Subcutaneous abdominal adipose tissue (tissue), 5 donors: ENCODE measurements at regions not wholly inside any gene's neighbourhood (a gene's known extent, or its start where the extent isn't known, plus 50 kb on each side); places are given as distances from the start of the nearest gene placed in this dataset.

Experiments used
- H3K27ac ChIP-seq: one replicate; pipeline ENCODE4 v1.7.0; 2013; ENCODE audit warnings: low read depth, mild to moderate bottlenecking, inconsistent platforms, low read length, moderate library complexity
- H3K27me3 ChIP-seq, 5 donors: one replicate each; pipeline ENCODE4 v1.7.0; 2013; ENCODE audit warnings: low read length in 5 of 5, inconsistent platforms in 1 of 5; ENCODE audit not compliant: control insufficient read depth in 5 of 5, insufficient read depth in 4 of 5
- H3K36me3 ChIP-seq, 5 donors: one replicate each; pipeline ENCODE4 v1.7.0; 2013; ENCODE audit warnings: low read length in 5 of 5; ENCODE audit not compliant: control insufficient read depth in 5 of 5, insufficient read depth in 5 of 5
- H3K4me1 ChIP-seq, 5 donors: one replicate each; pipeline ENCODE4 v1.7.0; 2013; ENCODE audit warnings: low read length in 5 of 5, mild to moderate bottlenecking in 3 of 5, moderate library complexity in 1 of 5; ENCODE audit not compliant: control insufficient read depth in 5 of 5, insufficient read depth in 5 of 5
- H3K4me3 ChIP-seq, 5 donors: one replicate each; pipeline ENCODE4 v1.7.0; 2013; ENCODE audit warnings: low read length in 5 of 5, low read depth in 1 of 5
- H3K9ac ChIP-seq, 5 donors: one replicate each; pipeline ENCODE4 v1.7.0; 2013; ENCODE audit warnings: low read length in 5 of 5, mild to moderate bottlenecking in 4 of 5, moderate library complexity in 3 of 5
- H3K9me3 ChIP-seq, 5 donors: one replicate each; pipeline ENCODE4 v1.7.0; 2013; ENCODE audit warnings: low read length in 5 of 5; ENCODE audit not compliant: control insufficient read depth in 5 of 5
- donor health status: healthy.
- donor health status: healthy.
- donor health status: healthy.
- donor health status: healthy.
- donor health status: healthy.

GRCh38 chr18:67612281-67612680, 95.8 kb upstream of the DSEL start:
- Histone ChIP-seq H3K36me3 (no peaks in the 10 kb centered on the region), H3K4me1 (peaks cover 0 to 3% (median 0%) of the 10 kb centered on the region in 5 donors), H3K9me3 (no peaks in the 10 kb centered on the region), H3K27ac (no peak overlapping the region), H3K4me3 (no peak overlapping the region), H3K27me3 (no peaks in the 10 kb centered on the region), H3K9ac (no peak overlapping the region)

GRCh38 chr18:67608615-67609273, 92.2 kb upstream of the DSEL start:
- no peak overlapping the region for H3K4me3 ChIP-seq
- H3K9ac ChIP-seq = no peak overlapping the region
- H3K4me1 ChIP-seq = peaks cover 0 to 3% (median 0%) of the 10 kb centered on the region in 5 donors
- no peaks in the 10 kb centered on the region for H3K9me3 ChIP-seq
- no peak overlapping the region for H3K27ac ChIP-seq
- H3K36me3 ChIP-seq = no peaks in the 10 kb centered on the region
- no peaks in the 10 kb centered on the region for H3K27me3 ChIP-seq

- no peaks in the 10 kb centered on the region for H3K27me3 ChIP-seq
- H3K9me3 ChIP-seq = no peaks in the 10 kb centered on the region
- no peak overlapping the region for H3K4me3 ChIP-seq
- H3K27ac ChIP-seq = no peak overlapping the region
- peaks cover 0 to 3% (median 0%) of the 10 kb centered on the region in 5 donors for H3K4me1 ChIP-seq
- H3K9ac ChIP-seq = no peak overlapping the region
- H3K36me3 ChIP-seq = no peaks in the 10 kb centered on the region
These were observed 91.7 kb upstream of the DSEL start for GRCh38 chr18:67608191-67608590.

- H3K4me1 ChIP-seq = peaks cover 0 to 10% (median 0%) of the 10 kb centered on the region in 5 donors
- H3K27ac ChIP-seq = no peak overlapping the region
- no peak overlapping the region for H3K4me3 ChIP-seq
- H3K9ac ChIP-seq = no peak overlapping the region
- peaks cover 0 to 4% (median 0%) of the 10 kb centered on the region in 5 donors for H3K9me3 ChIP-seq
- no peaks in the 10 kb centered on the region for H3K27me3 ChIP-seq
- no peaks in the 10 kb centered on the region for H3K36me3 ChIP-seq
These were observed 84.0 kb upstream of the DSEL start for GRCh38 chr18:67600181-67601180.

GRCh38 chr18:67599277-67599676, 82.8 kb upstream of the DSEL start:
- no peak overlapping the region for H3K27ac ChIP-seq
- no peaks in the 10 kb centered on the region for H3K27me3 ChIP-seq

GRCh38 chr18:67597759-67598158, 81.2 kb upstream of the DSEL start:
- Histone ChIP-seq H3K4me3 (no peak overlapping the region), H3K9me3 (peaks cover 0 to 4% (median 0%) of the 10 kb centered on the region in 5 donors), H3K27me3 (no peaks in the 10 kb centered on the region), H3K4me1 (peaks cover 0 to 10% (median 0%) of the 10 kb centered on the region in 5 donors), H3K36me3 (no peaks in the 10 kb centered on the region), H3K27ac (no peak overlapping the region), H3K9ac (no peak overlapping the region)

More at GRCh38 chr18:67599277-67599676, 82.8 kb upstream of the DSEL start:
- H3K9me3 ChIP-seq = peaks cover 0 to 4% (median 0%) of the 10 kb centered on the region in 5 donors
- H3K4me3 ChIP-seq = no peak overlapping the region
- H3K9ac ChIP-seq = no peak overlapping the region
- no peaks in the 10 kb centered on the region for H3K36me3 ChIP-seq
- peaks cover 0 to 10% (median 0%) of the 10 kb centered on the region in 5 donors for H3K4me1 ChIP-seq

GRCh38 chr18:67596003-67596402, 79.5 kb upstream of the DSEL start:
- no peak overlapping the region for H3K27ac ChIP-seq
- no peak overlapping the region for H3K4me3 ChIP-seq
- H3K9me3 ChIP-seq = peaks cover 0 to 4% (median 0%) of the 10 kb centered on the region in 5 donors
- H3K27me3 ChIP-seq = no peaks in the 10 kb centered on the region
- no peaks in the 10 kb centered on the region for H3K36me3 ChIP-seq
- H3K9ac ChIP-seq = no peak overlapping the region
- peaks cover 0 to 10% (median 0%) of the 10 kb centered on the region in 5 donors for H3K4me1 ChIP-seq

- H3K4me1 ChIP-seq = no peaks in the 10 kb centered on the region
- peaks cover 0 to 4% (median 0%) of the 10 kb centered on the region in 5 donors for H3K9me3 ChIP-seq
- H3K36me3 ChIP-seq = no peaks in the 10 kb centered on the region
- no peak overlapping the region for H3K4me3 ChIP-seq
- no peak overlapping the region for H3K27ac ChIP-seq
- no peaks in the 10 kb centered on the region for H3K27me3 ChIP-seq
- H3K9ac ChIP-seq = no peak overlapping the region
These were observed 74.1 kb upstream of the DSEL start for GRCh38 chr18:67590571-67591141.

GRCh38 chr18:67589325-67589724, 72.8 kb upstream of the DSEL start:
- Histone ChIP-seq H3K27me3 (no peaks in the 10 kb centered on the region), H3K36me3 (no peaks in the 10 kb centered on the region), H3K27ac (no peak overlapping the region), H3K9me3 (no peaks in the 10 kb centered on the region), H3K9ac (no peak overlapping the region), H3K4me3 (no peak overlapping the region), H3K4me1 (no peaks in the 10 kb centered on the region)

GRCh38 chr18:67586101-67586500, 69.6 kb upstream of the DSEL start:
- Histone ChIP-seq H3K36me3 (no peaks in the 10 kb centered on the region), H3K9me3 (no peaks in the 10 kb centered on the region), H3K9ac (no peak overlapping the region)

More at GRCh38 chr18:67586101-67586500, 69.6 kb upstream of the DSEL start:
- H3K27me3 ChIP-seq = no peaks in the 10 kb centered on the region
- H3K4me3 ChIP-seq = no peak overlapping the region
- no peak overlapping the region for H3K27ac ChIP-seq
- no peaks in the 10 kb centered on the region for H3K4me1 ChIP-seq
